ENCODE measurements at regions not wholly inside any gene's neighbourhood (a gene's known extent, or its start where the extent isn't known, plus 50 kb on each side); places are given as distances from the start of the nearest gene placed in this dataset.

DNA sequence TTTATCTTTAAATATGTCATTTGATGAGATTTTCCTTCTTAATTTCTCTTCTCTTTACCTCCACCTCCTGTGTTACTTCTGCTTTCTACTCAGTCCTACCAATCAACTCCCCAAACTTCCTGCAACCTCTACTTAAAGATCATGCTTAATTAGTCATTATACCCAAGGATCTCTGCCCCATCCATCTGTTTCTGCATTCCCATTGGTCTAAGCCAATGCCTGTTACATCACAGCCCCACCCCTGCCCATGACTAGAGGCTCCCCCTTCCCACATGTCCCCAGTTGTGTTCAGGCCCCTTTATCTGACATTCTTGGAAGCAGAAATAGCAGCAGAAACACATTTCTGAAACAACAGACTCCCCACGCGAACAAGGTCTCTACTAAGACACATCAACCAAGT, 319.1 kb upstream of the NFE2L3 start:
- no peak for TF ChIP-seq CTCF (conservative IDR thresholded peaks at IDR 0.05; ENCODE audit: low read length)
- TF ChIP-seq EZH2phosphoT487 (IDR thresholded peaks at IDR 0.05; ENCODE audit: borderline replicate concordance, low read depth, low read length) = no peak

All from OCI-LY7 (cell line).